ENCODE measurements at regions not wholly inside any gene's neighbourhood (a gene's known extent, or its start where the extent isn't known, plus 50 kb on each side); places are given as distances from the start of the nearest gene placed in this dataset.

DNA sequence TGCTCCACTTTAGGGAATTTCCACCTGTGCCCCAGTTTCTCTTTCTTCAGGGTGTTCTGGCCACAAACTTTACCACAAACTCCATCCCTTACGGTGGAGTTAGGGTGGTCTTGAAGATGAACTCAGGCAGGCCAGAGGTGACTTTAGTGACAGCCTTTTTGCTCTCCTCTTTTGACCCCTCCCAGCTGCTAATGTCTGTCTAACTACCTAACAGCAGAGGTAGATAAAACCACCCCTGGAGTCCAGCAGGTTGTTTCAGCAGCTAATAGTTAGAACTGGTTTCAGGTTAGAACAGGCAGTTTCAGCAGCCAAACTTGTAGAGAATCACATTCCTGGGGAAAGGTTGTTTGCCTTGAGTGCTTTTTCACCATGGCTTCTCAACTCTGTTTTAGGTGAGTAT is 971.3 kb upstream of the CDH18 start:
- ChIA-PET POLR2A (no interaction called here), CTCF (no interaction called here)
- FAIRE-seq (no peak), DNase-seq (ENCODE audit: low read depth, low spot score) (no peak)
- Histone ChIP-seq H3K4me3 (replicated peaks in 1 of 3; ENCODE audit: insufficient read depth in 1 of 3, low read depth in 1 of 3, low read length in 3 of 3) (no peak overlapping the region), H3K27ac (ENCODE audit: insufficient read depth, low read depth, low read length) (no peak overlapping the region), H3K36me3 (ENCODE audit: control insufficient read depth in 2 of 2, extremely low read depth in 1 of 2, insufficient read depth in 2 of 2, low read length in 2 of 2) (no peaks in the 10 kb centered on the region), H2AFZ (ENCODE audit: low read depth, low read length) (no peak overlapping the region), H4K20me1 (replicated peaks; ENCODE audit: control insufficient read depth, extremely low read depth, insufficient read depth, low read length) (no peaks in the 10 kb centered on the region), H3K9ac (replicated peaks; ENCODE audit: extremely low read depth, insufficient read depth, low read length) (no peak overlapping the region), H3K9me1 (replicated peaks; ENCODE audit: control insufficient read depth, extremely low read depth, insufficient read depth, low read length) (no peaks in the 10 kb centered on the region), H3K27me3 (ENCODE audit: control insufficient read depth in 2 of 2, insufficient read depth in 2 of 2, low read length in 2 of 2) (no peaks in the 10 kb centered on the region), H3K4me1 (ENCODE audit: control insufficient read depth, extremely low read depth, insufficient read depth, low read length) (no peaks in the 10 kb centered on the region), H3K79me2 (ENCODE audit: control insufficient read depth, insufficient read depth, low read length) (no peaks in the 10 kb centered on the region), H3K4me2 (ENCODE audit: insufficient read depth, low read length) (no peak overlapping the region), H3K9me3 (replicated peaks; ENCODE audit: control insufficient read depth, insufficient read depth, low read length) (no peaks in the 10 kb centered on the region)
- no TSS peak for BruUV-seq (replicated peaks)
- TF ChIP-seq POLR2A (IDR thresholded peaks at IDR 0.05; ENCODE audit: low read depth, low read length), result no peak
- TF ChIP-seq JUN (IDR thresholded peaks at IDR 0.05; ENCODE audit: borderline replicate concordance, insufficient read depth, insufficient read length, low read depth), result no peak
- TF ChIP-seq POLR2AphosphoS5 (IDR thresholded peaks at IDR 0.05; ENCODE audit: insufficient read depth, low read depth, low read length), result no peak
- no peak for TF ChIP-seq GATA2 (IDR thresholded peaks at IDR 0.05; ENCODE audit: insufficient read depth, insufficient read length, low read depth, low read length)
- no peak for TF ChIP-seq EZH2 (IDR thresholded peaks at IDR 0.05; ENCODE audit: borderline replicate concordance, low read depth, low read length, severe bottlenecking)
- no peak for TF ChIP-seq MYC (IDR thresholded peaks at IDR 0.05; ENCODE audit: low read depth, low read length)
- TF ChIP-seq FOS (IDR thresholded peaks at IDR 0.05; ENCODE audit: borderline replicate concordance, insufficient read depth, low read length), result no peak
- TF ChIP-seq CTCF (IDR thresholded peaks at IDR 0.05; ENCODE audit: extremely low read depth in 1 of 2, insufficient read depth in 1 of 2, low read depth in 1 of 2, low read length in 2 of 2), result no peak
- TF ChIP-seq, protein P1, sequence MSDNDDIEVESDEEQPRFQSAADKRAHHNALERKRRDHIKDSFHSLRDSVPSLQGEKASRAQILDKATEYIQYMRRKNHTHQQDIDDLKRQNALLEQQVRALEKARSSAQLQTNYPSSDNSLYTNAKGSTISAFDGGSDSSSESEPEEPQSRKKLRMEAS (IDR thresholded peaks at IDR 0.05; ENCODE audit: insufficient read depth, insufficient read length), result no peak
- intact Hi-C loops (cut with micrococcal nuclease) (no loop called here), dilution Hi-C loops (cut with MboI; ENCODE audit: extremely low pct_ligation_motif_present, low sequenced_read_pairs) (no loop called here)

Data from endothelial cell of umbilical vein (primary cell).